ENCODE measurements at regions not wholly inside any gene's neighbourhood (a gene's known extent, or its start where the extent isn't known, plus 50 kb on each side); places are given as distances from the start of the nearest gene placed in this dataset.
"Not testable (repeated sequence)": the region's sequence is repeated elsewhere in the genome, so short reads cannot be mapped to it uniquely, and the experiment has no call there.

GRCh38 chr12:131298526-131299369 is 345.0 kb downstream of the ADGRD1 start:
- not testable (repeated sequence) for H3K4me1 ChIP-seq; H3F3A ChIP-seq (ENCODE audit: low read depth); H3K36me3 ChIP-seq; H3K4me2 ChIP-seq; H3K36me3 Mint-ChIP-seq; H3K27me3 ChIP-seq; H3K79me2 ChIP-seq (ENCODE audit: low read depth); H3K9me3 ChIP-seq (ENCODE audit: low read depth); H3K4me1 Mint-ChIP-seq; H3K27ac Mint-ChIP-seq; DNase-seq (ENCODE audit: low spot score); H4K20me1 ChIP-seq (ENCODE audit: low read depth); H2AFZ ChIP-seq (replicated peaks); H3K9ac ChIP-seq; H3K4me3 Mint-ChIP-seq; H3K4me3 ChIP-seq; H3K27ac ChIP-seq; H3K9me3 Mint-ChIP-seq
- H3K27me3 Mint-ChIP-seq (ENCODE audit: insufficient read depth, low read depth): peaks cover 14% of the 10 kb centered on the region

DNA sequence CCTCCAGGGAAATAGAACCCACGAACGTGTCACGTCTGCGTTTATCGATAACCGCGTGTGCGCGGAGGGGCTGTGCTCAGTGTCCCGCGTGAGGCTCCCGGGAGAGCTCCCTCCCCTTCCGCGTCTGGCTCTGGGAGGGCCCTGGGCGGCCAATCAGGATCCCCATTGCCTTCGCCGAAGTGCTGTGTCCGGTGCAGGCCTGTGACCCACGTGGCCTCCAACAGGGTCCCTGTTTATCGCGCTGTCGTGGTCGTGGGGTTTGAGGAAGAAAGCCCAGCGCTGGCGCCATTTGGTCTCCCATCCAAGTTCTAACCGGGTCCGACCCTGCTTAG is 345.6 kb downstream of the ADGRD1 start:
- not testable (repeated sequence) for H3K9me3 ChIP-seq (ENCODE audit: low read depth); DNase-seq (ENCODE audit: low spot score); H3K4me3 ChIP-seq; H3K9ac ChIP-seq; H3K27ac ChIP-seq; H3F3A ChIP-seq (ENCODE audit: low read depth); H3K4me1 ChIP-seq; H3K4me1 Mint-ChIP-seq; H3K79me2 ChIP-seq (ENCODE audit: low read depth); H3K27me3 ChIP-seq; H3K27ac Mint-ChIP-seq; H3K36me3 ChIP-seq; H3K36me3 Mint-ChIP-seq; H3K9me3 Mint-ChIP-seq; H3K4me2 ChIP-seq; H3K4me3 Mint-ChIP-seq; H2AFZ ChIP-seq (replicated peaks); H4K20me1 ChIP-seq (ENCODE audit: low read depth)
- peaks cover 14% of the 10 kb centered on the region for H3K27me3 Mint-ChIP-seq (ENCODE audit: insufficient read depth, low read depth)

DNA sequence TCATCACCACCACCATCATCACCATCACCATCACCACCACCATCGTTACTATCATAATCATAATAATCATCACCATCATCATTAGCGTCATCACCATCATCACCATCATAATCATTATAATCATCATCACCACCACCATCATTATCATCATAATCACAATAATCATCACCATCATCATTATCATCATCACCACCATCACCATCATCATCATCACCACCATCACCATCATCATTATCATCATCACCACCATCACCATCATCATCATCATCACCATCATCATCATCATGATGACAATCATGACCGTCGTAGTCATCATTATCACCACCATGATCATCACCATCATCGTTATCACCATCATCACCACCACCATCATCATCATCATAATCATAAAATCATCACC is 349.9 kb downstream of the ADGRD1 start:
- not testable (repeated sequence) for H2AFZ ChIP-seq (replicated peaks); H3K9me3 Mint-ChIP-seq; H3K27ac ChIP-seq; H4K20me1 ChIP-seq (ENCODE audit: low read depth); H3K4me2 ChIP-seq; H3F3A ChIP-seq (ENCODE audit: low read depth); H3K27me3 Mint-ChIP-seq (ENCODE audit: insufficient read depth, low read depth); H3K79me2 ChIP-seq (ENCODE audit: low read depth); H3K9me3 ChIP-seq (ENCODE audit: low read depth); H3K4me1 Mint-ChIP-seq; H3K36me3 ChIP-seq; H3K9ac ChIP-seq; H3K27ac Mint-ChIP-seq; DNase-seq (ENCODE audit: low spot score); H3K27me3 ChIP-seq; H3K4me1 ChIP-seq; H3K36me3 Mint-ChIP-seq; H3K4me3 ChIP-seq; H3K4me3 Mint-ChIP-seq

GRCh38 chr12:131304642-131305041 is 350.9 kb downstream of the ADGRD1 start:
- not testable (repeated sequence) for H3K4me1 Mint-ChIP-seq; H3K4me3 Mint-ChIP-seq; H3K27ac ChIP-seq; H3K36me3 ChIP-seq; H3F3A ChIP-seq (ENCODE audit: low read depth); H3K4me1 ChIP-seq; H3K9me3 Mint-ChIP-seq; H3K27me3 ChIP-seq; H3K36me3 Mint-ChIP-seq; H4K20me1 ChIP-seq (ENCODE audit: low read depth); H3K9me3 ChIP-seq (ENCODE audit: low read depth); H3K79me2 ChIP-seq (ENCODE audit: low read depth); H3K27ac Mint-ChIP-seq; H2AFZ ChIP-seq (replicated peaks); H3K4me3 ChIP-seq; H3K27me3 Mint-ChIP-seq (ENCODE audit: insufficient read depth, low read depth); DNase-seq (ENCODE audit: low spot score); H3K9ac ChIP-seq; H3K4me2 ChIP-seq

GRCh38 chr12:131309700-131310099 is 356.0 kb downstream of the ADGRD1 start:
- Mint-ChIP-seq H3K9me3 (peaks cover 3% of the 10 kb centered on the region), H3K27ac (no peak overlapping the region), H3K4me3 (no peak overlapping the region), H3K27me3 (ENCODE audit: insufficient read depth, low read depth) (peaks cover 13% of the 10 kb centered on the region), H3K36me3 (no peaks in the 10 kb centered on the region), H3K4me1 (no peaks in the 10 kb centered on the region)
- H3K9me3 ChIP-seq (ENCODE audit: low read depth): no peaks in the 10 kb centered on the region
- no peak overlapping the region for H3K4me2 ChIP-seq
- peaks cover 9% of the 10 kb centered on the region for H3K27me3 ChIP-seq
- TF ChIP-seq EZH2phosphoT487 (IDR thresholded peaks at IDR 0.05) (no peak), EZH2 (IDR thresholded peaks at IDR 0.05) (no peak), CTCF (IDR thresholded peaks at IDR 0.05) (no peak)
- H3K79me2 ChIP-seq (ENCODE audit: low read depth): no peaks in the 10 kb centered on the region
- no peak overlapping the region for H3K4me3 ChIP-seq
- no peaks in the 10 kb centered on the region for H4K20me1 ChIP-seq (ENCODE audit: low read depth)
- no peak overlapping the region for H2AFZ ChIP-seq (replicated peaks)
- peaks cover 5% of the 10 kb centered on the region for H3F3A ChIP-seq (ENCODE audit: low read depth)
- no peak overlapping the region for H3K9ac ChIP-seq
- no peak overlapping the region for H3K27ac ChIP-seq
- H3K4me1 ChIP-seq: no peaks in the 10 kb centered on the region
- no peaks in the 10 kb centered on the region for H3K36me3 ChIP-seq
- no peak for DNase-seq (ENCODE audit: low spot score)

- not testable (repeated sequence) for H3K9me3 Mint-ChIP-seq; H3K4me3 Mint-ChIP-seq; H3K4me3 ChIP-seq; H4K20me1 ChIP-seq (ENCODE audit: low read depth); H3K79me2 ChIP-seq (ENCODE audit: low read depth); DNase-seq (ENCODE audit: low spot score); H3K9ac ChIP-seq; H3K4me2 ChIP-seq; H3K27ac ChIP-seq; H3K36me3 ChIP-seq; H3K9me3 ChIP-seq (ENCODE audit: low read depth); H2AFZ ChIP-seq (replicated peaks); H3F3A ChIP-seq (ENCODE audit: low read depth); H3K27me3 ChIP-seq; H3K36me3 Mint-ChIP-seq; H3K27ac Mint-ChIP-seq; H3K4me1 Mint-ChIP-seq; H3K4me1 ChIP-seq
- H3K27me3 Mint-ChIP-seq (ENCODE audit: insufficient read depth, low read depth): peaks cover 13% of the 10 kb centered on the region
Measured at GRCh38 chr12:131310227-131310969, 356.7 kb downstream of the ADGRD1 start.

DNA sequence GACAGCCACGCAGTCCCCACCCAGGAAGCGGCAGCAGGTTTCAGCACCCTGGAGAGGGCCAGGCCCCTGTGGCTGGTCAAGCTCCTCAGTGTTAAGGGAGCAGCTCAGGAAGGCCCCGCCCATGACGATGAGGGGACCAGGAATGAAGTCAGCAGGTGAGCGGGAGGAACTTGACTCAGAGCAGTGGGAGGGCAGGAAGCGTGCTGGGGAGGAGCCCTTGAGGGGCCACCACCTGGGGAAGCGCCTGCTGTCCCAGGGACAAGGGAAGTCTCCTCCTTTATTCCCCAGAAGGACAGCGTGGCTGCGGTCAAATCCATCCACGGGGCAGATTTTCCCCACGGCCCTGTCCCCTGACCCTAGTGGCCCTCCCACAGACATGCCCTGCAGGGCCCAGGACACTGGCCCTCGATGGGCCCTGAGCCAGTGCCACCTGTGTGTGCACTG is 357.6 kb downstream of the ADGRD1 start:
- H3K4me3 Mint-ChIP-seq; H3K36me3 Mint-ChIP-seq; H3K4me1 Mint-ChIP-seq; H3K9me3 Mint-ChIP-seq; H3K4me3 ChIP-seq; H4K20me1 ChIP-seq (ENCODE audit: low read depth); H2AFZ ChIP-seq (replicated peaks); H3F3A ChIP-seq (ENCODE audit: low read depth); H3K9me3 ChIP-seq (ENCODE audit: low read depth); H3K36me3 ChIP-seq; H3K79me2 ChIP-seq (ENCODE audit: low read depth); H3K4me2 ChIP-seq; H3K27ac ChIP-seq; H3K9ac ChIP-seq; H3K27ac Mint-ChIP-seq; H3K27me3 ChIP-seq; H3K4me1 ChIP-seq: not testable (repeated sequence)
- peaks cover 13% of the 10 kb centered on the region for H3K27me3 Mint-ChIP-seq (ENCODE audit: insufficient read depth, low read depth)
- peak; percentile 52 for DNase-seq (ENCODE audit: low spot score)
